Activated CD4-positive, alpha-beta T cell treated with anti-CD3 and anti-CD28 coated beads for 36 hours (primary cell): ENCODE measurements at regions not wholly inside any gene's neighbourhood (a gene's known extent, or its start where the extent isn't known, plus 50 kb on each side); places are given as distances from the start of the nearest gene placed in this dataset.

Source experiments
- ATAC-seq: fragments of 200-7000 bp; cut with Tn5 transposase; one replicate; pipeline ENCODE4 v1.10.0; 2021; ENCODE audit warnings: mild to moderate bottlenecking, moderate library complexity
- CTCF ChIA-PET: fragments of 350-600 bp; sonication (Branson Sonifier 250); formaldehyde crosslinking; loops from one replicate; lab custom pipeline; 2021; ENCODE audit warnings: antibody characterized with exemption; lab: Charles Lee
- POLR2A ChIA-PET: fragments of 350-600 bp; sonication (Branson Sonifier 250); formaldehyde crosslinking; loops from one replicate; lab custom pipeline; 2021; ENCODE audit warnings: antibody characterized with exemption, inconsistent platforms; lab: Charles Lee
- DNase-seq: peaks from one replicate; pipeline ENCODE4 v3.0.0-alpha.2; 2020
- H3K27ac Mint-ChIP-seq: one replicate; pipeline ENCODE4 v1.8.0; 2021; ENCODE audit warnings: mixed read lengths
- H3K27me3 Mint-ChIP-seq: one replicate; pipeline ENCODE4 v1.8.0; 2021; ENCODE audit warnings: mixed read lengths
- H3K36me3 Mint-ChIP-seq: one replicate; pipeline ENCODE4 v1.8.0; 2021; ENCODE audit warnings: low read depth, mixed read lengths
- H3K4me1 Mint-ChIP-seq: one replicate; pipeline ENCODE4 v1.8.0; 2021; ENCODE audit warnings: mixed read lengths
- H3K4me3 Mint-ChIP-seq: one replicate; pipeline ENCODE4 v1.8.0; 2021; ENCODE audit warnings: mild to moderate bottlenecking, moderate library complexity, mixed read lengths
- H3K9me3 Mint-ChIP-seq: one replicate; pipeline ENCODE4 v1.8.0; 2021; ENCODE audit warnings: low read depth, mixed read lengths
- intact Hi-C, 2 experiments: fragments of 100-400 bp; cut with DNase I in 1 of 2; cut with micrococcal nuclease in 1 of 2; formaldehyde crosslinking; loops; one replicate each; pipeline versions ENCODE4 v1.14.2 to v1.15.1; 2022 to 2024; cut with DNase I, micrococcal nuclease

DNA sequence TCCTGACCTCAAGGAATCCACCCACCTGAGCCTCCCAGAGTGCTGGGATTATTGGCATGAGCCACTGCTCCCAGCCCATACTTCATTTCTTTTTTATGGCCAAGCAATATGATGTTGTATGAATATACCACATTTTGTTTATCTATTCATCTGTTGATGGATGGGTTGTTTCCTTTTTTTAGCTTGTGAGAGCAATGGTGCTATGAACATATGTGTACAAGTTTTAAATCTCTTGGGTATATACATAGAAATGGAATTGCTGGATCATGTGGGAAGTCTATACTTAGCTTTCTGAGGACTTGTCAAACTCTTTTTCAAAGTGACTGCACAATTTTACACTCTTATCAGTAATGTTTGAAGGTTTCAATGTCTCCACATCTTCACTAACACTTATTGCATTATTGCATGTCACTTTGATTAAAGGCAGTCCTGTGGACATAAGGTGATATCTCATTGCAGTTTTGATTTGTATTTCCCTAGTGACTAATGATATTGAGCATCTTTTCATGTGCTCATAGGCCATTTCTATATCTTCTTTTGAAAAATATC is 167.1 kb upstream of the SPHKAP start:
- H3K36me3 Mint-ChIP-seq: no peaks in the 10 kb centered on the region
- H3K27ac Mint-ChIP-seq: no peak overlapping the region
- ChIA-PET CTCF (no interaction called here), POLR2A (no interaction called here)
- intact Hi-C loops: no loop called here
- H3K4me1 Mint-ChIP-seq: no peaks in the 10 kb centered on the region
- no peak for DNase-seq
- no peak for ATAC-seq
- H3K27me3 Mint-ChIP-seq: no peaks in the 10 kb centered on the region
- peaks cover 8% of the 10 kb centered on the region for H3K9me3 Mint-ChIP-seq
- H3K4me3 Mint-ChIP-seq: no peak overlapping the region

DNA sequence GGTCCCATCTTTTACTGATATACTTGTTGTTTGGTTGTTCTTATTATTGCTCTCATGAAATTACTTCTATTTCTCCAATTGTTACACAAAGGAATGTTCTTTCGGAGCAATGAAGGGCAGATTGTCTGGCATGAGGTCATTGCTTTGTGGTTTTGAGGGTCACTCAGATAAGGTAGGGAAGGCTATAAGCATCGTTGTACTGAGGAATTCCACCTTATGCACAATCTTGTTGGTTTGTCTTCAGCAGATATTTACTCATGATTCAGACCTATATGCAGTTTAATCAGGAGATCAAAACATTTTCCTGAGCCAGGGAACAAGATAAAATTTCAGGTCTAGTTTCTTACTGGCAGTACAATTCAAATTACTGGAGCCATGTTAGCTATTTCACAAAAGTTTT is 163.0 kb upstream of the SPHKAP start:
- no peaks in the 10 kb centered on the region for H3K4me1 Mint-ChIP-seq
- H3K27me3 Mint-ChIP-seq: no peaks in the 10 kb centered on the region
- POLR2A ChIA-PET: no interaction called here
- CTCF ChIA-PET: no interaction called here
- H3K36me3 Mint-ChIP-seq: no peaks in the 10 kb centered on the region
- DNase-seq (no peak), ATAC-seq (no peak)
- H3K4me3 Mint-ChIP-seq: no peak overlapping the region
- intact Hi-C loops: no loop called here
- H3K27ac Mint-ChIP-seq: no peak overlapping the region
- H3K9me3 Mint-ChIP-seq: peaks cover 16% of the 10 kb centered on the region

DNA sequence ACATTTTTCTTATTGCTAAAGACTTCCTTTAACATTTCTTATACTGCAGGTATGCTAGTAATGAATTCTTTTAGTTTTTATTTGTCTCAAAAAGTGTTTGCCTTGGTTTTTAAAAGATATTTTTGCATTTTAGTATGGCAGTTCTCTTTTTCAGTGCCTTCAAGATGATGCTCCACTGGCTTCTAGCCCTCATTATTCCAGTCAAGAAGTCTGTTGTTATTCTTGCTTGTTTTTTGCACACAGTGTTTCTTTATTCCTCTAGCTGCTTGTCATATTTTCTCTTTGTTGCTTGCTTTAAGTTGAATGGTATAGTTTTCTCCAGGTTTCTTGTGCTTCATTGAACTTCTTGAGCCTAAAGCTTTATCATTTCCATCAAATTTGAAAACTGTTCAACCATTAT is 158.0 kb upstream of the SPHKAP start:
- Mint-ChIP-seq H3K36me3 (no peaks in the 10 kb centered on the region), H3K4me3 (no peak overlapping the region), H3K27me3 (no peaks in the 10 kb centered on the region), H3K4me1 (no peaks in the 10 kb centered on the region), H3K27ac (no peak overlapping the region), H3K9me3 (peaks cover 16% of the 10 kb centered on the region)
- ATAC-seq: no peak
- POLR2A ChIA-PET: interaction anchor here (0.7 kb wide), 1 partner anchor 1032 kb away, joined by 3 read pairs; no protein-coding TSS in a partner anchor
- DNase-seq: no peak
- CTCF ChIA-PET: no interaction called here
- intact Hi-C loops: no loop called here

DNA sequence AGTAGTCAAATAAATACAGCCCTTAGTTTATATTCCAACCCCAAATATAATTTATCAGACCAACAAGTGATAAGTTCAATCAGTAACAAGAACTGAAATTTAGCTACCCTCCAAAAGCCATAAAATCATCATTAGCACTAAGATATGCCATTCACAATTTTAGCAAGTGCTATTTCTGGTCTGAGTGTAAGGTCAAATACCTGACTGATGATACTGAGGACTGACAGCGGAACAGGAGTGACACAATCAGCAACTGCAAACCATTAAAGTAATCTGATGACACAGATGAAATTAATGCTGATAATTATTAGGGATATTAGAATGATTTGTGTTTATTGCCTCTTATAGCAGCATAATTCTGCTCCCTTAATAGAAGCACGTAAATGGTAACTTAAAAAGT is 152.7 kb upstream of the SPHKAP start:
- Mint-ChIP-seq H3K4me1 (no peaks in the 10 kb centered on the region), H3K36me3 (no peaks in the 10 kb centered on the region), H3K27ac (no peak overlapping the region), H3K27me3 (no peaks in the 10 kb centered on the region), H3K9me3 (peaks cover 9% of the 10 kb centered on the region), H3K4me3 (no peak overlapping the region)
- ATAC-seq: no peak
- CTCF ChIA-PET: no interaction called here
- intact Hi-C loops: no loop called here
- POLR2A ChIA-PET: no interaction called here
- no peak for DNase-seq

DNA sequence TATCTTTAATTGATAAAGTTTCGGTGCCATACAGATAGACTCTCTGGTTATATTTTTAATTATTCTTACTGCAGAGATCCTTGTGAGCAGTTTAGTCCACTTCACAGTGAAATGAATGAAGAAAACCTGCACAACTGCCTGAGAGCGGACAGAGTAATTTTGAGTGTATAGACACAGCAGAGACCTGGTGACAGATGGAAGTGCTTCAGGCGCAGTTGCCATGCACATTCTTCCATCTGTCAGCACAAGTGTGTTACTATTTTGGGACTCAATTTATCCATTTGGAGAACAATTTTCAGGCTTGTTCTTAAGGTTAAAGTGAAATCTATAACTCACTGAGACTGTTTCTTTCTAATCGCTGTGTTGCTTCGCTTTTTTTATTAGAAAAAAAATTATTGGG is 147.8 kb upstream of the SPHKAP start:
- H3K9me3 Mint-ChIP-seq: peaks cover 10% of the 10 kb centered on the region
- ChIA-PET POLR2A (no interaction called here), CTCF (no interaction called here)
- no peak overlapping the region for H3K27ac Mint-ChIP-seq
- intact Hi-C loops: no loop called here
- no peak overlapping the region for H3K4me3 Mint-ChIP-seq
- ATAC-seq (no peak), DNase-seq (no peak)
- H3K27me3 Mint-ChIP-seq: no peaks in the 10 kb centered on the region
- H3K36me3 Mint-ChIP-seq: no peaks in the 10 kb centered on the region
- no peaks in the 10 kb centered on the region for H3K4me1 Mint-ChIP-seq

DNA sequence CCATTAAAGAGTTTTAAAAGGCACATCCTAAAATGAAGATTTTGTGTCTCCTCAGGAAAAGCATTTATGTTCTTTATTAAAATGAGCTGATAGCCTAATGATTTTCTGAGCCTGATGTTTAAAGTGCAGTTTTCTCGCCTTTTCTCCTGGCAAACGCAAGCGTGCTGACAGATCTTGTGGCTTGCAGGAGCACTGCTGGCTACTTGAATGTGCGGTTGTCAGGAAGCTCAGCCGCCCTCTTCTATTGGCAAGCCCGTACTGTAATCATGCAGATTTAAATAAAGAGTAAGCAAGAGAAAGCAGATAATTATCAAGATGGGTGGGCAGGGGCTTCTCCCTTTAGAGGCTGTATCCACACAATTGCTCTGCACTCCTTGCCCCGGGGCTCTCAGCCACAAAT is 139.5 kb upstream of the SPHKAP start:
- no peak overlapping the region for H3K27ac Mint-ChIP-seq
- no peak for ATAC-seq
- no peak for DNase-seq
- ChIA-PET CTCF (no interaction called here), POLR2A (no interaction called here)
- H3K9me3 Mint-ChIP-seq: no peaks in the 10 kb centered on the region
- no peaks in the 10 kb centered on the region for H3K4me1 Mint-ChIP-seq
- no peaks in the 10 kb centered on the region for H3K27me3 Mint-ChIP-seq
- no peak overlapping the region for H3K4me3 Mint-ChIP-seq
- intact Hi-C loops: loop anchor here in 1 of 2 experiments (5.0 kb wide), 1 partner anchor 279 kb away; no protein-coding TSS in a partner anchor
- no peaks in the 10 kb centered on the region for H3K36me3 Mint-ChIP-seq

DNA sequence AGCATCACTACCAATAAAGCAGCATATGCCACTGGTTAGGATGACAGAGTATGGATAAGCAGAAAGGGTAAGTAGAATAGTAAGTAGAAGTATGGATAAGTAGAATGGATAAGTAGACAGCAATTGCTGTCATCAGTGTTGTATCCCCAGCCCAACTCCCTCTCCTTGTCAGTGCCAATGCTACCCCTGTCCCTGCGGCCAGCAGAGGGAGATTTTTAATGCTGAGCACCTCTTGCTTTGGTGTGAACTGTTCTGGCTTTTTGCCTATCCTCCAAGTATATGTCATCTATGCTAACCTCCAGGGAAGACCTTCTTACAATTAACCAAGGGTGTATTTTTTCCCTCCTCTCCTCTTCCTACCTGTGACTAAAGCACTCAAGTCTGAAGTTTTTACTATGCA is 136.7 kb upstream of the SPHKAP start:
- no peaks in the 10 kb centered on the region for H3K36me3 Mint-ChIP-seq
- CTCF ChIA-PET: no interaction called here
- POLR2A ChIA-PET: no interaction called here
- ATAC-seq: no peak
- no peak for DNase-seq
- H3K4me1 Mint-ChIP-seq: no peaks in the 10 kb centered on the region
- no peaks in the 10 kb centered on the region for H3K27me3 Mint-ChIP-seq
- intact Hi-C loops: no loop called here
- no peak overlapping the region for H3K27ac Mint-ChIP-seq
- H3K9me3 Mint-ChIP-seq: no peaks in the 10 kb centered on the region
- no peak overlapping the region for H3K4me3 Mint-ChIP-seq

DNA sequence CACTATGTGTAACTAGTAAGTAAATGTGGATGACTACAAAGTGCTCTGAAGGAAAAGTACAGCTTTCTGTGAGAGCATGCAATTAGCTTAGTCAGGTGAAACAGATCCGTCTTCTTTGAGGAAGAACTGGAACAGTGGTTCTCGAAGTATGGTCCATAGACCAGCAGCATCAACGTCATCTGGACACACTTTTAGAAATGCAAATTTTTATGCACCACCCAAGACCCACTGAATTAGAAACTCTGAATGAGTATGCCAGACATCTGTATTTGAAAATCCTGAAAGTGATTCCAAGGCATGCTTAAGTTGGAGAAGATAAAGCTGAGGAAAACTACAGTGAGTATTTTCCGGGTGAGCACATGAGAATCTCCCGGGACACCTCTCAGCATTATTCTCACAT is 130.7 kb upstream of the SPHKAP start:
- Mint-ChIP-seq H3K27me3 (no peaks in the 10 kb centered on the region), H3K4me3 (no peak overlapping the region), H3K27ac (no peak overlapping the region), H3K9me3 (peaks cover 5% of the 10 kb centered on the region), H3K36me3 (no peaks in the 10 kb centered on the region), H3K4me1 (no peaks in the 10 kb centered on the region)
- no peak for ATAC-seq
- CTCF ChIA-PET: no interaction called here
- DNase-seq: no peak
- POLR2A ChIA-PET: no interaction called here
- intact Hi-C loops: no loop called here

DNA sequence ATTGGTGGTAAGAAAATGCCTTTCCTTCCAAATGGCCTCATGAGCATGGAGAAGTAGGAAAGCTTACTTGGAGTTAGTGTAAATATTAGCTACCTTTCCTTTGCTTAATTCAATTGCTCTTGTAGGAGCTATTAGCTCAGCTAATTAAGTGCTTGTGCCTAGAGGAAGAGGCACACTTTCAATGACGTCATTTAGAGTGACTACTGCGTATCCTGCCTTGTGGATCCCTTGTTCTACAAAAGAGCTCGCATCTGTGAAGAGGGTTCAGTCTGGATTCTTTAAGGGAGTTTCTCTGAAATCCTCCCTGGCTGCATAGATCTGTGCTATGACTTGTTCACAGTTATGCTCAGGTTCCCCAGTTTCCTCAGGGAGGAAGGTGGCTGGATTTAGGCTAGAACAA is 122.5 kb upstream of the SPHKAP start:
- Mint-ChIP-seq H3K4me3 (no peak overlapping the region), H3K4me1 (no peaks in the 10 kb centered on the region), H3K27me3 (no peaks in the 10 kb centered on the region), H3K9me3 (peaks cover 2% of the 10 kb centered on the region), H3K36me3 (no peaks in the 10 kb centered on the region), H3K27ac (no peak overlapping the region)
- intact Hi-C loops: no loop called here
- ChIA-PET CTCF (no interaction called here), POLR2A (no interaction called here)
- DNase-seq (no peak), ATAC-seq (no peak)

DNA sequence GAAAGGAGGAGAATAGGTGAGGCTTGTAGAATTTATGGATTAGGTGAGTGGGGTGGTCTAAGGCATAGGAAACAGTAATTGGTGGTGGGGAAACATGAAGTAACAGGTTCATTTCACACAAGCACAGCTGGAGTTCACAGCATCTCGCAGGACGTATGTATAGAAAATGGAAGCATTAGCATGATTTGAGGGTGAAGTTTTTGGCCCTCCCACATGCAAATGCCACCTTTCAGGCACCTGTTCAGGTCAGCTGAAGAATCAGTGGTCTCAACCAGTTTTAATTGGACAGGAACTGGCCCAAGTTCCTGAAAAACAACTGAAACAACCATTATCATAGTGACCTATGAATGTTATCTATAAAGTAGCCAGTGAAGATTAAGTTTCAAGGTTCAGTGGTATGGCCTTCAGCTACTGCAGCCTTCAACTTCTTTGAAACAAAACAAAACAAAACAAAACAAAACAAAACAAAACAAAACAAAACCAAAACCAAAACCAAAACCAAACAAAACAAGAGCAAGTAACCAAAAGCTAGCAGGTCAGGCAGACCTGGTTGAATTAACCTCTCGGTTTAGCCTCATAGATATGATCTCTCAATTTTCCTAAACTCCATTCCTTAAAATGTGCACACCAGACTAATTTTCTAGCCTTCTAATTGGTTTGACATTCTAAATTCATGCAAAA is 102.1 kb upstream of the SPHKAP start:
- Mint-ChIP-seq H3K4me1 (no peaks in the 10 kb centered on the region), H3K4me3 (no peak overlapping the region), H3K36me3 (no peaks in the 10 kb centered on the region), H3K27ac (no peak overlapping the region), H3K9me3 (peaks cover 2% of the 10 kb centered on the region), H3K27me3 (no peaks in the 10 kb centered on the region)
- ATAC-seq (no peak), DNase-seq (no peak)
- intact Hi-C loops: no loop called here
- POLR2A ChIA-PET: no interaction called here
- CTCF ChIA-PET: no interaction called here

DNA sequence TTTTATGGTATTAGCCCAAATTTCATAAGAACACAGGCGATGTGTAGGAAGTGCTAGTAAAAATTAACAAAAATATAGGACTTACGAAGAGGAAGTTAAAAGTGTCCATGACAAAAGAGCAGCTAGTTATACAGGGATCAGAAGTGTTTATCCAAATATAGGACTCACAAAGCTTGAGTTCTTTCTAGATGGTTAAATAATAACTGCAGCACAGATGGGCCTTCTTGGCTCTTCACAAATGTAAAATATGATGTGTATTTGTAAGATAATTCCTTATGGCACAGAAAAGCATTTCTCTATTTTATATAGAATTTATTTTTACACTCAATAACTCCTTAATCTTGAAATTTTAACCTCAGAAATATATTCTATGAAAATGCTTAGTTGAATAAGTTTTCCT is 100.9 kb upstream of the SPHKAP start:
- H3K36me3 Mint-ChIP-seq: no peaks in the 10 kb centered on the region
- ChIA-PET CTCF (interaction anchor here (0.7 kb wide), 1 partner anchor 195 kb away, joined by 3 read pairs; no protein-coding TSS in a partner anchor), POLR2A (no interaction called here)
- no peaks in the 10 kb centered on the region for H3K4me1 Mint-ChIP-seq
- H3K27ac Mint-ChIP-seq: no peak overlapping the region
- intact Hi-C loops: no loop called here
- peaks cover 2% of the 10 kb centered on the region for H3K9me3 Mint-ChIP-seq
- H3K27me3 Mint-ChIP-seq: no peaks in the 10 kb centered on the region
- DNase-seq (no peak), ATAC-seq (no peak)
- no peak overlapping the region for H3K4me3 Mint-ChIP-seq

DNA sequence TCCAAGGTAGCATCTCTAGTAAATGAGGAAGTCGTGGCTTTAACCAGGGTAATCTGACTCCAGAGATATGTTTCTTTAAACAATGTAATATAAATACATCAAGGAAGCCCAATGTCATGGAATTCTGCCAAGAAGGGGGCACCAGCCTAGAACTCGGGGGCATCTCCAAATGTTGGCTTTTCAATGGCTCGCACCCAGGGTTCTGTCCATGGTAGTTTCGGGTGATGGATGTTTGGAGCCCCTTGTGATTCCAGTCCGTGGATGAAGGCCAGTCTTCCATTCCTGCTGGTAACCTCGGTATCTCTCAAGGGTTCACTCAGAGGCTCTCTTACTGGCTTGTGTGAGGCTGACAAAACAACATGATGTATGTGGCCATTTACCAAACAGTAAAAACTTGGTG is 91.7 kb upstream of the SPHKAP start:
- H3K9me3 Mint-ChIP-seq: peaks cover 6% of the 10 kb centered on the region
- intact Hi-C loops: no loop called here
- no peak overlapping the region for H3K4me3 Mint-ChIP-seq
- no peaks in the 10 kb centered on the region for H3K36me3 Mint-ChIP-seq
- ChIA-PET POLR2A (no interaction called here), CTCF (no interaction called here)
- no peaks in the 10 kb centered on the region for H3K27me3 Mint-ChIP-seq
- H3K4me1 Mint-ChIP-seq: no peaks in the 10 kb centered on the region
- ATAC-seq (no peak), DNase-seq (no peak)
- no peak overlapping the region for H3K27ac Mint-ChIP-seq
